IMR-90 (cell line): ENCODE measurements at regions not wholly inside any gene's neighbourhood (a gene's known extent, or its start where the extent isn't known, plus 50 kb on each side); places are given as distances from the start of the nearest gene placed in this dataset.

Experiments used
- MAFK ChIP-seq: IDR thresholded peaks from 2 replicates; pipeline ENCODE4 v1.6.1; 2012; ENCODE audit warnings: low read depth, low read length, improper control_type of control experiment
- POLR2A ChIP-seq: IDR thresholded peaks from 2 replicates; pipeline ENCODE4 v1.6.1; 2012; ENCODE audit warnings: mild to moderate bottlenecking, low read depth, low read length
- RCOR1 ChIP-seq: IDR thresholded peaks from 2 replicates; pipeline ENCODE4 v1.6.1; 2012; ENCODE audit warnings: mild to moderate bottlenecking, low read length, improper control_type of control experiment; ENCODE audit not compliant: insufficient replicate concordance
- TF ChIP-seq, protein P1 (sequence below): conservative IDR thresholded peaks from 2 replicates; pipeline ENCODE4 v1.5.1; 2012; ENCODE audit warnings: mild to moderate bottlenecking, low read depth, low read length, improper control_type of control experiment
- TF ChIP-seq, protein P2 (sequence below): fragments of 150-350 bp; IDR thresholded peaks from 2 replicates; pipeline ENCODE4 v1.6.1; 2016; ENCODE audit warnings: low read depth, mild to moderate bottlenecking, low read length, moderate library complexity, borderline replicate concordance

DNA sequence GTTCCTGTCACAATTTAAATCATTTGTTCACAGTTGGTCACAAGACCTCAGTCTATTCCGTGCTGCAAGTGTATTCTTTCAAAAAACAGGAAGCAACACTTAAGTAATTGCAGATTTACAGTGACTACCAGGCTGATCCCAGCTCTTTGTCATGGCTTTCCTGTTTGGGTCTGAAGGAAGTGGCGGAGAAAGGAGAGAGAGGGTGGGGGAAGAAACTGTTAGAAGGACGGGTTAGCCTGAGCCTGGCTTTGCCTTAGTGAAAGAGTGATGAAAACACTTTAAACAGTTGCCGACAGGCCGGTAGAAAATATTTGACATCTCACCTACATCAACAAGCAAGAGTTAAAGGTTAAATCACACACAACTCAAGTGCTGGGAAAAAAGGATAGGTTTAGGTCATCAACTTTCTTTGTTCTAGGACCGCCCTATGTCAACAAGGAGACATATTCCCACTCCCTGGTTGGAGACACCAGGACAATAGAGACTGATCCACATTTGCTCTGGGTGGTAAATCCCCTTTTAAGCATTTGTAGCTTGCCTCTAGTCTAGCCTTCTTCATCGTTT is 102.2 kb upstream of the DAB2 start:
- TF ChIP-seq, protein P1, sequence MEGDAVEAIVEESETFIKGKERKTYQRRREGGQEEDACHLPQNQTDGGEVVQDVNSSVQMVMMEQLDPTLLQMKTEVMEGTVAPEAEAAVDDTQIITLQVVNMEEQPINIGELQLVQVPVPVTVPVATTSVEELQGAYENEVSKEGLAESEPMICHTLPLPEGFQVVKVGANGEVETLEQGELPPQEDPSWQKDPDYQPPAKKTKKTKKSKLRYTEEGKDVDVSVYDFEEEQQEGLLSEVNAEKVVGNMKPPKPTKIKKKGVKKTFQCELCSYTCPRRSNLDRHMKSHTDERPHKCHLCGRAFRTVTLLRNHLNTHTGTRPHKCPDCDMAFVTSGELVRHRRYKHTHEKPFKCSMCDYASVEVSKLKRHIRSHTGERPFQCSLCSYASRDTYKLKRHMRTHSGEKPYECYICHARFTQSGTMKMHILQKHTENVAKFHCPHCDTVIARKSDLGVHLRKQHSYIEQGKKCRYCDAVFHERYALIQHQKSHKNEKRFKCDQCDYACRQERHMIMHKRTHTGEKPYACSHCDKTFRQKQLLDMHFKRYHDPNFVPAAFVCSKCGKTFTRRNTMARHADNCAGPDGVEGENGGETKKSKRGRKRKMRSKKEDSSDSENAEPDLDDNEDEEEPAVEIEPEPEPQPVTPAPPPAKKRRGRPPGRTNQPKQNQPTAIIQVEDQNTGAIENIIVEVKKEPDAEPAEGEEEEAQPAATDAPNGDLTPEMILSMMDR = no peak
- no peak for TF ChIP-seq POLR2A
- no peak for TF ChIP-seq MAFK
- TF ChIP-seq, protein P2, sequence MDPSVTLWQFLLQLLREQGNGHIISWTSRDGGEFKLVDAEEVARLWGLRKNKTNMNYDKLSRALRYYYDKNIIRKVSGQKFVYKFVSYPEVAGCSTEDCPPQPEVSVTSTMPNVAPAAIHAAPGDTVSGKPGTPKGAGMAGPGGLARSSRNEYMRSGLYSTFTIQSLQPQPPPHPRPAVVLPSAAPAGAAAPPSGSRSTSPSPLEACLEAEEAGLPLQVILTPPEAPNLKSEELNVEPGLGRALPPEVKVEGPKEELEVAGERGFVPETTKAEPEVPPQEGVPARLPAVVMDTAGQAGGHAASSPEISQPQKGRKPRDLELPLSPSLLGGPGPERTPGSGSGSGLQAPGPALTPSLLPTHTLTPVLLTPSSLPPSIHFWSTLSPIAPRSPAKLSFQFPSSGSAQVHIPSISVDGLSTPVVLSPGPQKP = no peak
- TF ChIP-seq RCOR1 = no peak
